Putamen (tissue), 1 donor: ENCODE measurements at regions not wholly inside any gene's neighbourhood (a gene's known extent, or its start where the extent isn't known, plus 50 kb on each side); places are given as distances from the start of the nearest gene placed in this dataset.
A peak's percentile ranks its signal among the peaks of the same experiment; 100 is the strongest.
"Not testable (repeated sequence)": the region's sequence is repeated elsewhere in the genome, so short reads cannot be mapped to it uniquely, and the experiment has no call there.

Source experiments
- DNase-seq: peaks from one replicate; pipeline ENCODE4 v3.0.0-alpha.2; 2016; ENCODE audit warnings: low spot score

DNA sequence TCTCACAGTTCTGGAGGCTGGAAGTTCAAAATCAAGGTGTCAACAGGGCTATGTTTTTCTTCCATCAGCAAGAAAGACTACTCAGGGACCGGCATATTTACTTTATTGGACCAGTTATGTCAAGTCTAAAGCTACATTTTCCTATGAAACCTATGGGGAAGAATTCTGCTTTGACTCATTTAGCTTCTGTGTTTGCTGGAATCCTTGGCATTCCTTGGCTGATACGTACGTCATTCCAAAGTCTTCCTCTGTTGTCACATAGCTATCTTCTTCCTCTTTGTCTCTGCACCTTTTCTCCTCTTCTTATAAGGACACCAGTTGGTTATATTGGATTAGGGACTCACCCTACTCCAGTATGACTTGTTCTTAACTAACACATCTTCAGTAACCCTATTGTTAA, 137.4 kb upstream of the FBXO11 start:
- no peak for DNase-seq

DNA sequence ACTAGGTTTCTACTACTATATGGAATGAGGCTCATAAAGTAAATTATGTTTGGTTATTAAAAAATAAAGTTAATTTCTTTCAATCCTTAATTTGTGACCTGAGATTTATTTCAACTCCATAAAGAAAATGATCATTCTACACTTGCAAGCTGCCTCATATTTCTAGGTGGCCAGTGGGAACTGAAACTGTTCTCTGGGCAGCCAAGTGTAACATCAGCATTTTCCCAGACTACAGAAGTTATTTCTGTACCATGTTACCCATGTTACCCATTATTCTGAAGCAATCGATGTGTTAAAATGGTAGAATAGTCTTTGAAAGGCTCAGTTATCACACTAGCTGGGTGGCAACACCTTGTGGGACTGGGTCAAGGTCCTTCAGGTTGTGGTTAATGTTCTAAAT, 139.3 kb upstream of the FBXO11 start:
- DNase-seq: no peak

DNA sequence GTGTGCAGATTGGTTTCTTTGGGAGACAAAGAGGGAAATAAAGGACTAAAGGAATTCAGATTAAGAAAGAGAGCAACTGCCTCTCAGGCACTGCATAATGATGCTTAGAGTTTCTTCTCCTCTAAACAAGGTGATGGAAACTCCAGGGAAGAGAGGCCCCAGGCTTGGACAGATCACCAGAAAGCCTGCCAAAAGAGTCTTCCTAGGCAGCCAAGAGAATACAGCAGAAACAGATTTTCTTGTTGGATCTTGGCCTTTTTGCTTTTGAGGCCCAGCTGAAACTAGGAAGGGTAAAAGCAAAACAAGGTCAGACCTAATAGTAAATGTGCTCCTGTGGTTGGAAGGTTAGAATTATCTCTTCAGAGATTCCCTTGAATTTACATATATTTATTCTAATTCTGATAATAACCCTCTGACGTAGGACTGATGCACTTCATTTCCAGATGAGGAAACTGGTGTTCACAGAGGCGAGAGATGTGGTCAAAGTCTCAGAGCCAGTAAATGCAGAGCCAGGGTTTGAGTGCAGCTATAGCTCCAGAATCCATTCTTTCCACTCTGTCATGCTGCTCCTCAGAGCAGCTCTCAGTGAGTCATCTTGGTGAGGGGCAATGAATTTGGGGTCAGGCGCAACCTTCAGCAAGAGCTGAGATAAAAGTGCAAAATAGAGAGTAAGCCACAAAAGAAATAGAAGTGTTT, 142.3 kb upstream of the FBXO11 start:
- DNase-seq: no peak

DNA sequence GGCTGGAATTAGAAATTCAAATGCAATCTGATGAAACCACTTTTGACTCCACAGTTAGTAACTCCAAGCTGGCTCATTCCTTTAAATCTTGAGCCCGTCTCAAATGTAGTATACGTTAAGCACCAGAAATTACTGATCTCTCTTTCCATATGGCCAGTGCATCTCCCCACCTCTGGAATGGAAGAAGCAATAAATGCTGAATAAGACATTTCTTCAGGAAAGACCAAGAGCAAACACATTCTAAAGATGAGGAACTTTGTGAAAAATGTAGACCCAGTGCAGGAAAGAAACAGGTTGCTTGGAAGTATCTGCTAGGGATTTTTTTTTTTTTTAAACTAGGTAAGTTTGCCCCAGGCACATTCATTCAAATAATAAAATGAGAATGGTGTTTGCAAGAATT, 143.1 kb upstream of the FBXO11 start:
- no peak for DNase-seq

DNA sequence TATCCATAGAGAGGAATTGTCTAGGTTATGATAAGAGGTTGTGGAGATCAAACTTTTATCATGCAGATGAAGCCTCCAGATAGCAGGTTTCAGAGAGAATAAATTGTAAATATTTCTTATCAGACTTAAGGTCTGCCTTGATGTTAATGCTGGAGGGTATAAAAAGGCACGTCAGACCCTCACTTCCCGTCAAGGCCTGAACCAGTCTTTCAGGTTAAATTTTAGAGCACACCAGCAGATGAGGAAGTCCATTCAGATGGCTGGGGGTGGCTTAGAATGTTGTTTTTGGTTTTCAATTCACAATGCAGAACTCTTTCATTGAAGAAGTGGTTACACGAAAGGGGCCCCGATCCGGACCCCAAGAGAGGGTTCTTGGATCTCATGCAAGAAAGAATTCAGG, 144.4 kb upstream of the FBXO11 start:
- no peak for DNase-seq

DNA sequence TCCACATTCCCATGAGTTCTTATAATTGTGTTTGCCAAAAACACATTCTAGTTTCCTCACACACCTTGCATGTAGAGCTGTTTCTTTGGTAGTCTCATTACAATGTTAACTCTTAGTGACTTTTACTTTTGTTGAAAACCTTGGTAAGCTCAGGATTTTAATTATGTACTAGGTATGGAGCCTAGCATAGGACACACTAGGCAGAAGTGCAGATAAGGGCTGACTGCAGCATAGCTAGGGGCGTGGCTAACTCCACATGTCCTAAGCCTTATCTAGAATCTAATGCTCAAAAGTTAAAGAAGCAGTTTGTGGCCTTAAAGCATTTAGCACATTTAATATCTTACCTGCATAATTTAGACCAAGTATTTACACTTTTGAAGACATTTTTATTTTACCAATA, 153.7 kb upstream of the FBXO11 start:
- DNase-seq: no peak

DNA sequence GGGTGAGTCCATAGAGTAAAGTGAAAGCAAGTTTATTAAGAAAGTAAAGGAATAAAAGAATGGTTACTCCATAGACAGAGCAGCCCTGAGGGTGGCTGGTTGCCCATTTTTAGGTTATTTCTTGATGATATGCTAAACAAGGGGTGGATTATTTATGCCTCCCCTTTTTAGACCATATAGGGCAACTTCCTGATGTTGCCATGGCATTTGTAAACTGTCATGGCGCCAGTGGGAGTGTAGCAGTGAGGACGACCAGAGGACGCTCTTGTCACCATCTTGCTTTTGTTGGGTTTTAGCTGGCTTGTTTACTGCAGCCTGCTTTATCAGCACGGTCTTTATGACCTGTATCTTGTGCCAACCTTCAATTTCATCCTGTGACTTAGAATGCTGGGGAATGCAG, 155.4 kb upstream of the FBXO11 start:
- not testable (repeated sequence) for DNase-seq

DNA sequence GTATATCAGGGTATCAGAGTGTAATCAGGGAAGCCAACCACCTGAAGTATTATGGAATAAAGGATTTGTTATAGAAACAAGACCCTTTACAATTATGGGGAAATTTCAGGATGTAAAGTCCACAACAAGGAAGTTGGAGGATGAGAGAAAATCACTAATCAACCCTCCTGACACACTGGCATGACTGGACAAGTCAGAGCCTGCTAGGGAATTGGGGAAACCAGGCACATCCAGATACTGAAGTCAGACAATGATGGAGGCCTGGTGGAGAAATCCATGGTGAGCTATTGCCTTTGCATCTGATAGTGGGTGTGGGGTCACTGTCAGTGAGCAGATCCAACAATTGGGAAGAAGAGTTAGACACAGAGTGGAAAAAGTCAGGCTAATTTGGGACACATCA, 158.8 kb upstream of the FBXO11 start:
- DNase-seq: no peak

DNA sequence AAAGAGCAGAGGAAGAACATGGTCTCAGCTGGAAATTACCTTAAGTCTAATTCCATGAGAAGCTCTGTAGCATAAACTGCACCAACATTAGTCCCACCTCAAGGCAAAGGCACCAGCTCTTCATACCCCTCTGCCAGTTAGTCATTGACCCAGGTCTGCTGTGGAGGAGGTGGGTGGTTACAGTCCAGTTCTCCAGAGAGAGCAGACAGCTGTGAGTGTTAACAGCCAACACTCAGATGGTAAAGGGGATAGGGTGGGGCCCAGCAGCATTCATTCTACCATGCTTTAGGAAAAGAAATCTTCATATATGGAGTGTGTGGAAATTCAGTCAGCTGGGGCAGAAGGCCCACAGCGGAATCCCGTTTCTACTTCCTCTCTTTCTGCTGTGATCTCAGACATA, 159.7 kb upstream of the FBXO11 start:
- no peak for DNase-seq

DNA sequence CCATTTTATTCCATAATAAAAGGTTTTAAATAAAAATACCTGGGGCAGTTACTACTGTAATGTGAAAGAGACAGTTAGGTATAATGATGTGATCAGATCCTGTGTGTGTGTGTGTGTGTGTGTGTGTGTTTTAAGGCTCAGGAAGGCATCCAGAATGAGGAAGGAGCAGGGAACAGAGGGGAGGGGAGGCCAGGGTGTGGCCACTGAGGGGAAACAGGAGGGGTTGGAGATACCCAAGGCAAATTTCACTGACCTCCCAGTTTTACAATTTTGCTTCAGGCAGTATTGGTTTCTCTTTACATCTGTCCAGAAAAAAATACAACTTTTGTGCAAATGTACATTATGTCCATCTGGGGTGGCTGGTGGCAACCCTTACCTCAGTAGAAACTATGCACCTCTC, 163.5 kb upstream of the FBXO11 start:
- no peak for DNase-seq

DNA sequence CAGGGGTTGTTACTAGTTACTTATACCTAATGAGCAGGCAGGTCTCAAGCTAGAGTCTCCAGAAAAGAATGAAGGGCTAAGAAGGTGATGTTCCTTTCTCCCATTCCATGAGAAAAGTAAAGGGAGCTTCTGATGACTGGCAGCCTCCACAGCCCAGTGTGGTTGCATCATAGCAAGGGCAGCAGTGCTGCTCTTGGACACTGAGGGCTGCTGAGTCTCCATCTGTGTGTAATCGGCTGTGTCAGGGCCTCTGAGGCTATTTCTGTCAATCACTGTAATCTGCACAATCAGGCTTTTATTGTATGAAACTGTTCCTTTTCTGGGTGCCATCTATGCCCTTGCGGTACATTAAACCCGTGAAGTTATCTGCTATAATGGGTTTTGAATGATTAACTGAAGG, 164.1 kb upstream of the FBXO11 start:
- DNase-seq: peak; percentile 22

DNA sequence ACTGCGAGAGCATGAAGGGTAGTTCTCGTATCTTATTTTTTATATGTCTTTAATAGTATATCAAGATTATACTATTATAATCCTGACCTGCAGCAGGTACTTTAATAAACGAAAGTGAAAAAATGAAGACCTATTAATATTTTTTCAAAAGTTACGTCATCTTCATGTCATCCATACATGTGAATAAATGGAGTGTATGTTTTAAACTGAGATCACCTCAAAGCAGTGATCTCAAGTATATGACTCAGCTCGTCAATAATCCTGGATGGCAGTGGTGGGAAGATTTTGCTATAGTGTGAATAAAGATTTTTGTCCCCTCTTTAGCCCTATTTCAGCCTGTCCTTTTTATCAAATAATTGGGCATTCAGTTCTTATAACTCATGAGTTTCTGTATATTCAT, 166.3 kb upstream of the FBXO11 start:
- no peak for DNase-seq

DNA sequence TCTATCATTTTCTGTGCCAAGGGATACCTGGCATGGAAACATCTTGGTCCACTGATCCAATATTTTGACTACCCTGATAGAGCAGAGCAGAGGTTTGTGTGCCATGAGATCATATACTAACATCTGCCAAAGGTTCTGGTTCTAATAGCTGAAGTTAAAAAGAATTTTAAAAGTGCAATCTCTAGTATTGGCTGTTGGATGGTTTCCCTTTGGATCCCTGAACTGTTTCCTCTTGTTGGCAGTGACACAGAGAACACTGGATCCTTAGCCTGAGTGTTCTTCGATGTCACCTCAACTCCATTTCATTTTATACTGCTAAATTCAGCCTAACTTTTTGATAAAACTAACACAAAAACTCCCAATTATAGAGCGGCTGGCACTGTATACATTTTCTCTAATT, 169.3 kb upstream of the FBXO11 start:
- no peak for DNase-seq

DNA sequence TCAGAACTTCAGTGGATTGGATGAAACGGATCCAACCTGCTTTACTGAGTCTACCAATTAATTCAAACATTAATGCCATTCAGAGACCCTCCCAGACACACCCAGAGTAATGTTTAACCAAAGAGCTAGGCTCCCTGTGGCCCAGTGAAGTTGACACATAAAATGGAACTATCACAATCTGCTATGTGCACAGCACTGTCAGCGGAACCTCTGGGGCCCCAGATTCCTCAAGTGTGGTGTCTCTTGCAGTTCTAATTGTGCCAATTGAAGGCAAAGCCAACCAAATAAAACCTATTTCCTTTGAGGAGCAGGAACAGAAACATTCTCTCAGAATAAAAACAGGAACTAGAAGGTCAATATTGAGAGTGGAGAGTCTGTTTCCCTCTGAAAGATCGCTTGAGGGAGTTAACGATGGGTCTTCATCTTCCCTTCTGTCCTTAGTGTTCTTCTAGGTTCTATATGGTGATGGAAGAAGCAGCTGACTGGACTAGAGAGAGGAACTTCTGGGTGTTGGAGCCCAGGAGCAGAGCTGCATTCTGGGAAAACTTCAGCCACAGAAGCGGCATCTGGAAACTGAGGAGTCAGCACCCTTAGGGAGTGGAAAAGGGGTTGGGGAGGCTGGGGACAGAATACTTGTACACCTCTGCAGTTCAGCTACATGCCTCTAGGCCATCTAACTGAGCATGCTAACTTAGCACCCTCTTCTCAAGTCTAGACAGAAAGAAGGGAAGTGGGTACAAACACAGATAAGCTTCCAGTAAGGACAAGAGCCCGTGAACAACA, 174.4 kb upstream of the FBXO11 start:
- DNase-seq: peak; percentile 34

DNA sequence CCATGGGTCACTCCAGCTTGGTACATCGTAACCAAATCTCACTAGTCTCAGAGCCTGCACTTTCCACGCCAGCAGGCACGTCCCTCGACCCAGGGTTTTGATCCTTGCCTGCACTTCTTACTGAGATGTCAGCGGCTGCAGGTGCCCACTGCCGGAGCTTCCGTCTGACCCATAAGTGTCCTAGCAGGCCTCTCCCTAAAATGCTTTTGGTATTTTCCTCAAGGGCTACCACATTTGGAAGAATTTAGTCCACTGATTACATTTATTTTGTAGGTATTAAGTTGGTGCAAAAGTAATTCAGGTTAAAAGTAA, 175.0 kb upstream of the FBXO11 start:
- DNase-seq: no peak

DNA sequence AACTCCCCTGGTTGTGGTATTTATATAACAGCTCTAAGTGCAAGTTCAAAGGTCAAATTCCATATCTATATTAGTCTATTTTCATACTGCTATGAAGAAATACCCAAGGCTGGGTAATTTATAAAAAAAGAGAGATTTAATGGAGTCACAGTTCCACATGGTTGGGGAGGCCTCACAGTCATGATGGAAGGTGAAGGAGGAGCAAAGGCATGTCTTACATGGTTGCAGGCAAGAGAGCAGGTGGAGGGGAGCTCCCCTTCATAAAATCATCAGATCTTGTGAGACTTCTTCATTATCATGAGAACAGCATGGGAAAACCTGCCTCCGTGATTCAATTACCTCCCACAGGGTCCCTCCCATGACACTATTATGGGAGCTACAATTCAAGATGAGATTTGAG, 179.6 kb upstream of the FBXO11 start:
- no peak for DNase-seq

DNA sequence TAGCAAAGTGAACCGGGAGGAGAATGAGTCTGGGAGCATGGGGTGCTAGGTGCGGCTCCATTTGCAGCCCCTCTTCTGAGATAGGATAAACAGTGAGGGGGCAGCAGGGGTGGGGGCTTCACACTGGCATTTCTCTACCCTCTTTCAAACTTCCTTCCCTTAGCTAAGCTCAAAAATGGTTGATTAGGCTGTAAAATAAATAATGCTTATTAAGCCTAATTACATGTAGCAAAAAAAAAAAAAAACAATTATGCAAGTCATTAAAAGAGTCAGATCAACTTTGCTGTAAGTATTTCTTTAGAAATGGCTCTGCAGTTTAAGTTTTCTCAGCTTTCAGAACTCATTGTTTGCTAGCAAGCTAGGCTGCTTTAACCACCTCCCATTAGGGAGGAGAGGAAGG, 182.7 kb upstream of the FBXO11 start:
- no peak for DNase-seq

DNA sequence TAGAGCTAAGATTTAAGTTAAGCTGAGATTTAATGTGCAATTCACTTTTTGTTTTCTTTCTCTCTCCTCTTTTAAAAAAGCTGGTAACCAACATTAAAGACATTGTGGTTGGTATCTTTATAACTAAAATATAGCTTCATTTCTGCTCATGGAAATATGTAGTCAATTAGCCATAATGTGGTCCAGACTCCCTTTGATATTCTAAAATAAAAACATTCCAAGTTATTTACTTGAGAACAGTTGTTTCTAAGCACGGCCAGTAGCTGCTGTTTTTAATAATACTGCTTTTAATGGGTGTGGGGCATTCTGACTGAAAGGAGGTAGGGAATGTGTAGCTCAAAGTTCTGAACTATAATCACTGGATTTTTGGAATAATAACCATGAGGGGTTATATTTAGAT, 183.3 kb upstream of the FBXO11 start:
- DNase-seq: no peak

DNA sequence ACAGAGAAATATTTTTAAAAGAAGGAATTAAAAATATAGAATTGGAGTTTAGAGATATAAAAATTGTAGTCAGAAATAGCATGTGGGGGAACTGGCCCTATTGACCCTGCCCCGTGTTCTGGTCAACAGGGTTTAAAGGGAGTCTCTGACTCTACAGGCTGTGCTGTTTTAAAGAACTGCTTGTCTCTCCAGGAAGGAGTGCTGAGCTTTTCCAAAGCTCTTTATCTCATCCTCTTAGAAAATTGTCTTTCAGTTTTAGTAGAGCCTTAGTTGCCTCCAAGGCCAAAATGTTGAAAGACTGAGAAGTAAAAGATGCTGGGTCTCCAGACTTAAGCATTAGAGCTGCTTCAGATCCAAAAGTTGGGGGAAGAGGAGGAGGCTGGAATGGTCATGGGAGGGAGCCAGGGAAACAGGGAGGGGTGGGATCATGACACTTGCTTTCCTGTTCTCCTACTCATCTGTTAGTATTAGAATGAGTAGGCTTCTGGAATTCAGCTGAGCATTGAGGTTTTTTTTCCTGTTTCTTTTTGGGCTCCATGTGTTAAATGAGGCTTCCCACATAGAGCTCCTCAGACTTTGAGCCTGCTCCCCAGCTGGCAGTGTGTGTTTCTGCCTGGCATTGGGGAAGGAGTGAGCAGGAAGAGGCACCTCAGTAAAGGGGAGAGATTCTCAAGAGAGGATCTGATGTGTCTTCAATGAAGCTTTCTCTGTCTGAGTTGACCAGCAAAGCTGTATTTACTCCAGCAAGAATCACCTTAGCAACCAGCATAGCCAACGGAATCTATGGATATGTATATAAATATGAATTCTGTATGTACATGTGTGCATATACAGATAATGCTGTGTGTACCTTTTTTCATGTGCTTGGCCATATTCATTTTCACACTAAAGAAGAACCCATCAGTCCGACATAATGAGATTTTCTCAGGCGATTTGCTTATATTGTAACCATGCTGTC, 186.8 kb upstream of the FBXO11 start:
- DNase-seq: no peak

DNA sequence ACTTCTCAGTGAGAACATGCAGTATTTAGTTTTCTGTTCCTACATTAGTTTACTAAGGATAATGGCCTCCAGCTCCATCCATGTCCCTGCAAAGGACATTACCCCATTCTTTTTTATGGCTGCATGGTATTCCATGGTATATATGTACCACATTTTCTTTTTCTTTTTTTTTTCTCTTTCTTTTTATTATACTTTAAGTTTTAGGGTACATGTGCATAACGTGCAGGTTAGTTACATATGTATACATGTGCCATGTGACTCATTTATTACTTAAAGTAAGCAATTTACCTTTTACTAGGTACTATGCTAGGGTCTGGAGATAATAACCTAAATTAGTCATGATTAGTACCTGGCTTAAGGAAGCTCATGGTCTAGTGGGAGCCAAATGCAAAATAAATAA, 190.5 kb upstream of the FBXO11 start:
- DNase-seq: not testable (repeated sequence)

DNA sequence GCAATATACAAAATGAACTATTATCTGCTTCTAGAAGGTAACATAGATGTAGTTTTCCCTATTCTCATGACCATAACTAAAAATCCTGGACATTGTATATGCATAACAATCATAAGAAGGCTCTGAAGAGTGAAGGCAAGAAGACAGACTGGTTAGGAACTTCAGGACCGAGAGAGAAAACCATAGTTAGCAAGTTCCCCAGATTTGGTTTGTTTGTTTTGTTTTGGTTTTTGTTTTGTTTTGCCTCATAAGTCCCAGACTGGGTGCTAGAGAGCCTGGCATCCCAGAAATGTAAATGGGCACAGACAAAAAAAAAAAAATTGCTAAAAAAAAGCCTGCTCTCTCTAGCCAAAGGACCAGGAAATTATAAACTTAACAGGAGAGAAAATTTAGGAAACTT, 192.2 kb upstream of the FBXO11 start:
- DNase-seq: no peak

DNA sequence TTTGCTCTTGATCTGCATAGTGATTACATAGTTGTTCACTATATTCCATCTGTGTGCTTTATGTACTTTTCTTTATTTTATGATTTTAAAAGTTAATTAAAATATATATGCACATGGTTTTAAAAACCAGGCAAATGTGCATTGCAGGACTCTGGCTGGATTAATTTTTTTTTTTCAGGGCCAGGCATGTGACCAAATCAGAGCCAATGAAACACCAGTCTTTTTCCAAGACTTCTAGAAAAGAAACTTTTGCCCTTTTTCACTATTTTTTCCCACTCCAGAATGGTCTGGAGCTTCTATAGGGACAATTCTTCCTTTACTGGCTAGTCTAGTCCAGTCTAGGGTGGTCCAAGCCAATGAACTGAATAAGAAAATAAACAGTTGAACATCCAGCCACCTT, 198.1 kb upstream of the FBXO11 start:
- no peak for DNase-seq

DNA sequence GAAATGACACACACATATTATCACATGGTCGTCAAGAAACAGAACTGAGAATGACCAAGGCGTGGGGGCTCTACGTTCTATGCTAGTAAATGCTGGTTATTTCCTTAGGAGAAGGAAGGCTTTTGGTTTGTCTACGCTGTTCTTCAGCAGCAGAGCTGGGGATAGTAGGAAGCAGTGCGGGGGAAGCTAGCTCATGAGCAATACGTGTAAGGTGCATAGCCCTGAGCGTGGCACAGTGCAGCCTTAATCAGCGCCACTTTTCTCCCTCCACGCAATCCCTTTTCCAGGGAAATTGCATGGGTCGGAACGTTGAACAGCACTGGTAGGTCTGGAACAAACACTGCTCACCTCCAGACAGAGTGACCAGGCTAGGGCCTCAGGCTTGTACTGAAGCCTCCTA, 199.6 kb upstream of the FBXO11 start:
- DNase-seq: peak; percentile 47
